ENCODE measurements at regions not wholly inside any gene's neighbourhood (a gene's known extent, or its start where the extent isn't known, plus 50 kb on each side); places are given as distances from the start of the nearest gene placed in this dataset.

- ATAC-seq (ENCODE audit: low read depth): no peak
- H3K4me3 Mint-ChIP-seq: no peak overlapping the region
- Histone ChIP-seq H4K20me1 (ENCODE audit: control insufficient read depth, insufficient read depth, low read length, poor library complexity, severe bottlenecking) (no peaks in the 10 kb centered on the region), H3K9me3 (ENCODE audit: control extremely low read depth in 1 of 3, control insufficient read depth in 2 of 3, insufficient read depth in 1 of 3, low read length in 2 of 3) (peaks cover 0 to 35% (median 7%) of the 10 kb centered on the region in 3 donors), H3K79me2 (ENCODE audit: control insufficient read depth, insufficient read depth, low read length) (no peaks in the 10 kb centered on the region), H3K4me3 (ENCODE audit: control extremely low read depth in 1 of 5, extremely low read depth in 1 of 5, insufficient read depth in 1 of 5, low read depth in 2 of 5, low read length in 4 of 5) (no peak overlapping the region), H3K27ac (ENCODE audit: low read length in 2 of 2) (no peak overlapping the region), H3K9ac (ENCODE audit: low read length) (no peak overlapping the region), H2AFZ (ENCODE audit: insufficient read depth, low read depth, low read length, poor library complexity, severe bottlenecking) (no peak overlapping the region), H3K27me3 (replicated peaks in 1 of 4; ENCODE audit: control extremely low read depth in 1 of 4, control insufficient read depth in 3 of 4, insufficient read depth in 4 of 4, low read length in 3 of 4) (no peaks in the 10 kb centered on the region), H3K36me3 (replicated peaks in 1 of 2; ENCODE audit: control extremely low read depth in 1 of 2, control insufficient read depth in 1 of 2, extremely low read depth in 1 of 2, insufficient read depth in 2 of 2, low read length in 1 of 2) (no peaks in the 10 kb centered on the region), H3K4me2 (replicated peaks; ENCODE audit: low read depth, low read length, poor library complexity, severe bottlenecking) (no peak overlapping the region), H3K4me1 (ENCODE audit: control insufficient read depth in 2 of 2, insufficient read depth in 2 of 2, low read length in 2 of 2) (no peaks in the 10 kb centered on the region)
- intact Hi-C loops (cut with micrococcal nuclease): no loop called here
- 95% methylated on average over 3 of the region's 4 CpGs for WGBS (ENCODE audit: insufficient coverage)
- peaks cover 12% of the 10 kb centered on the region for H3K9me3 Mint-ChIP-seq (ENCODE audit: insufficient read depth)
- no peaks in the 10 kb centered on the region for H3K4me1 Mint-ChIP-seq
- no peaks in the 10 kb centered on the region for H3K27me3 Mint-ChIP-seq
- no peak overlapping the region for H3K27ac Mint-ChIP-seq
- no peak for DNase-seq
- POLR2A ChIA-PET: no interaction called here
- CTCF ChIA-PET: no interaction called here
- TF ChIP-seq EZH2 (IDR thresholded peaks at IDR 0.05; ENCODE audit: borderline replicate concordance, insufficient read depth, low read depth, low read length, poor library complexity, severe bottlenecking) (no peak), CTCF (IDR thresholded peaks at IDR 0.05) (no peak)
These were observed 93.7 kb downstream of the SHOX start for GRCh38 chrX:724256-724655.

DNA sequence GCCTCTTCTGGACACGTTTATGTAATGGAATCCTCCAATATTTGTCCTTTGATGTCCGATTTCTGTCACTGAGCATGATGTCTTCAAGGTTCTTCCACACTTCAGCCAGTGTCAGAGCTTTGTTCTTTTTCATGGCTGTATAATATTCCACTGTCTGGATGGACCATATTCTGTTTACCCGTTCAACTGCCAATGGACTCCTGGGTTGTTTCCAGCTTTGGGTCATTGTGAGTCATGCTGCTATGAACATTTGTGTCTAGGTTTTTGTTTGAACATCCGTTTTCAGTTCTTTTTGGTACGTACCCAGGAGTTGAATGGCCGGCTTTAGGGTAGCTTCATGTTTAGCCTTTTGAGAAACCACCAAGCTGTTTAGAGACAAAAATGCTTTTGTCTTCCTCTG is 93.2 kb downstream of the SHOX start:
- no peaks in the 10 kb centered on the region for H3K4me1 Mint-ChIP-seq
- H3K27me3 Mint-ChIP-seq: no peaks in the 10 kb centered on the region

More for the DNA sequence above, 93.2 kb downstream of the SHOX start:
- Histone ChIP-seq H3K9me3 (ENCODE audit: control extremely low read depth in 1 of 3, control insufficient read depth in 2 of 3, insufficient read depth in 1 of 3, low read length in 2 of 3) (peaks cover 0 to 35% (median 7%) of the 10 kb centered on the region in 3 donors), H3K4me1 (ENCODE audit: control insufficient read depth in 2 of 2, insufficient read depth in 2 of 2, low read length in 2 of 2) (no peaks in the 10 kb centered on the region), H4K20me1 (ENCODE audit: control insufficient read depth, insufficient read depth, low read length, poor library complexity, severe bottlenecking) (no peaks in the 10 kb centered on the region), H3K36me3 (replicated peaks in 1 of 2; ENCODE audit: control extremely low read depth in 1 of 2, control insufficient read depth in 1 of 2, extremely low read depth in 1 of 2, insufficient read depth in 2 of 2, low read length in 1 of 2) (no peaks in the 10 kb centered on the region), H2AFZ (ENCODE audit: insufficient read depth, low read depth, low read length, poor library complexity, severe bottlenecking) (no peak overlapping the region), H3K4me3 (ENCODE audit: control extremely low read depth in 1 of 5, extremely low read depth in 1 of 5, insufficient read depth in 1 of 5, low read depth in 2 of 5, low read length in 4 of 5) (no peak overlapping the region), H3K9ac (ENCODE audit: low read length) (no peak overlapping the region), H3K4me2 (replicated peaks; ENCODE audit: low read depth, low read length, poor library complexity, severe bottlenecking) (no peak overlapping the region), H3K27ac (ENCODE audit: low read length in 2 of 2) (no peak overlapping the region), H3K27me3 (replicated peaks in 1 of 4; ENCODE audit: control extremely low read depth in 1 of 4, control insufficient read depth in 3 of 4, insufficient read depth in 4 of 4, low read length in 3 of 4) (no peaks in the 10 kb centered on the region), H3K79me2 (ENCODE audit: control insufficient read depth, insufficient read depth, low read length) (no peaks in the 10 kb centered on the region)
- peaks cover 12% of the 10 kb centered on the region for H3K9me3 Mint-ChIP-seq (ENCODE audit: insufficient read depth)
- no peak overlapping the region for H3K4me3 Mint-ChIP-seq
- ChIA-PET CTCF (no interaction called here), POLR2A (no interaction called here)
- intact Hi-C loops (cut with micrococcal nuclease): no loop called here
- H3K27ac Mint-ChIP-seq: no peak overlapping the region
- TF ChIP-seq CTCF (IDR thresholded peaks at IDR 0.05) (no peak), EZH2 (IDR thresholded peaks at IDR 0.05; ENCODE audit: borderline replicate concordance, insufficient read depth, low read depth, low read length, poor library complexity, severe bottlenecking) (no peak)
- no peak for ATAC-seq (ENCODE audit: low read depth)
- DNase-seq: no peak
- 91% methylated on average over 5 of the region's 6 CpGs for WGBS (ENCODE audit: insufficient coverage)
